Uterus (tissue), 3 donors: ENCODE measurements at regions not wholly inside any gene's neighbourhood (a gene's known extent, or its start where the extent isn't known, plus 50 kb on each side); places are given as distances from the start of the nearest gene placed in this dataset.

ENCODE experiments used
- DNase-seq, 2 donors: peaks; one replicate each; pipeline ENCODE4 v3.0.0-alpha.2; 2019 to 2020
- H3K27ac ChIP-seq, 2 donors: fragments of 200-600 bp; sonication (generic); 1 replicate in 1 of 2; 2 replicates in 1 of 2; pipeline ENCODE4 v1.5.1; 2016 to 2018
- H3K27me3 ChIP-seq, 2 donors: fragments of 200-600 bp; sonication (generic); one replicate each; pipeline ENCODE4 v1.5.1; 2018 to 2019; ENCODE audit warnings: control low read depth in 1 of 2
- H3K36me3 ChIP-seq, 2 donors: fragments of 200-600 bp; sonication (generic); one replicate each; pipeline ENCODE4 v1.5.1; 2019; ENCODE audit warnings: control low read depth in 1 of 2
- H3K4me1 ChIP-seq, 2 donors: fragments of 200-600 bp; sonication (generic); one replicate each; pipeline ENCODE4 v1.5.1; 2018 to 2019; ENCODE audit warnings: control low read depth in 1 of 2
- H3K4me3 ChIP-seq, 2 donors: fragments of 200-600 bp; sonication (generic); 1 replicate in 1 of 2; 2 replicates in 1 of 2; pipeline ENCODE4 v1.5.1; 2018 to 2019; ENCODE audit warnings: mild to moderate bottlenecking in 1 of 2
- H3K9me3 ChIP-seq, 2 donors: fragments of 200-600 bp; sonication (generic); one replicate each; pipeline ENCODE4 v1.5.1; 2019; ENCODE audit warnings: control low read depth in 1 of 2
- POLR2A ChIP-seq, 2 donors: fragments of 450-650 bp; IDR thresholded peaks; one replicate each; pipeline ENCODE4 v1.6.1; 2016; ENCODE audit warnings: antibody characterized with exemption in 2 of 2, mild to moderate bottlenecking in 1 of 2, moderate library complexity in 1 of 2
- intact Hi-C: fragments of 100-400 bp; cut with DNase I; formaldehyde crosslinking; loops from one replicate; pipeline ENCODE4 v1.15.1; 2023; ENCODE audit warnings: low total_unique reads
- TF ChIP-seq, protein P1 (sequence below), 4 experiments: fragments of 200-600 bp in 2 of 4; fragments of 450-650 bp in 2 of 4; sonication (generic) in 2 of 4; IDR thresholded peaks; one replicate each; pipeline ENCODE4 v1.5.1; 2016 to 2019; ENCODE audit warnings: antibody characterized with exemption in 4 of 4, mild to moderate bottlenecking in 2 of 4, moderate library complexity in 1 of 4
- donor health status: DM: yes; HTN: yes; CAD: no.

DNA sequence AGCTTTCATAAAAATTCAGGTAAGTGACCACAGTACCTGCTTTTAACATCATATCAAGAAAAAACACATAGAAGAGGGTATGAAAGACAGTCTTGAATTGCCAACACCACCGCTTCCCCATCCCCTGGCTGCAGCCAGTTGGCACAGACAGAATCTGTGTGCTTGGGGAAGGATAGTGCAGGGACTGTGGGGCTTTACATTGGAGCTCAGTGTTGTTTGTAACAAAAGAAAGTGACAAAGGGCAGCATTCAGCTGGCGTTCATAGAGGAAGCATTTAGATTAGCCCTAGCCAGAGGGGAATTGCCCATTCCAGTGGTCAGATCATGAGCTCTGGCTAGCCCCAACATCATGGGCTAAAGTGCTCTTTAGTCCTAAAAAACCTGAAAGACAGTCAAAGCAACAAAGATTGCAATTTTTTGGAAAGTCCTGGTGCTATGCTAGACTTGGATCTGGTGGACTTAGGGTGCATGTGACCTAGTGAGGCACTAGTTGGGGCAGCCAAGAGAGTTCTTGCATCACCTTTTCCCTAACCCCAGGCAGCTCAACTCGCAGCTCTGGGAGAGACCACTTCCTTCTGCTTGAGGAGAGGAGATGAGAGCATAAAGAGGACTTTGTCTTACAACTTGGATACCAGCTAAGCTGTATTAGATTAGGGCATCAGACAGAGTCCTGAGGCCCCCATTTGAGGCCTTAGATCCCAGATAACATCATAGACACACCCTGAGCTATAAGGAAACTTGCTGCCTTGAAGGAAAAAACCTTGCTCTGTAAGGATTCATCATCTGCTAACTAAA is 1602.4 kb upstream of the ADGRL3 start:
- Histone ChIP-seq H3K36me3 (no peaks in the 10 kb centered on the region), H3K27ac (no peak overlapping the region), H3K4me1 (no peaks in the 10 kb centered on the region), H3K27me3 (no peaks in the 10 kb centered on the region), H3K9me3 (no peaks in the 10 kb centered on the region), H3K4me3 (no peak overlapping the region)
- TF ChIP-seq, protein P1, sequence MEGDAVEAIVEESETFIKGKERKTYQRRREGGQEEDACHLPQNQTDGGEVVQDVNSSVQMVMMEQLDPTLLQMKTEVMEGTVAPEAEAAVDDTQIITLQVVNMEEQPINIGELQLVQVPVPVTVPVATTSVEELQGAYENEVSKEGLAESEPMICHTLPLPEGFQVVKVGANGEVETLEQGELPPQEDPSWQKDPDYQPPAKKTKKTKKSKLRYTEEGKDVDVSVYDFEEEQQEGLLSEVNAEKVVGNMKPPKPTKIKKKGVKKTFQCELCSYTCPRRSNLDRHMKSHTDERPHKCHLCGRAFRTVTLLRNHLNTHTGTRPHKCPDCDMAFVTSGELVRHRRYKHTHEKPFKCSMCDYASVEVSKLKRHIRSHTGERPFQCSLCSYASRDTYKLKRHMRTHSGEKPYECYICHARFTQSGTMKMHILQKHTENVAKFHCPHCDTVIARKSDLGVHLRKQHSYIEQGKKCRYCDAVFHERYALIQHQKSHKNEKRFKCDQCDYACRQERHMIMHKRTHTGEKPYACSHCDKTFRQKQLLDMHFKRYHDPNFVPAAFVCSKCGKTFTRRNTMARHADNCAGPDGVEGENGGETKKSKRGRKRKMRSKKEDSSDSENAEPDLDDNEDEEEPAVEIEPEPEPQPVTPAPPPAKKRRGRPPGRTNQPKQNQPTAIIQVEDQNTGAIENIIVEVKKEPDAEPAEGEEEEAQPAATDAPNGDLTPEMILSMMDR (IDR thresholded peaks at IDR 0.05): no peak
- TF ChIP-seq POLR2A (IDR thresholded peaks at IDR 0.05): no peak
- intact Hi-C loops: no loop called here
- no peak for DNase-seq

DNA sequence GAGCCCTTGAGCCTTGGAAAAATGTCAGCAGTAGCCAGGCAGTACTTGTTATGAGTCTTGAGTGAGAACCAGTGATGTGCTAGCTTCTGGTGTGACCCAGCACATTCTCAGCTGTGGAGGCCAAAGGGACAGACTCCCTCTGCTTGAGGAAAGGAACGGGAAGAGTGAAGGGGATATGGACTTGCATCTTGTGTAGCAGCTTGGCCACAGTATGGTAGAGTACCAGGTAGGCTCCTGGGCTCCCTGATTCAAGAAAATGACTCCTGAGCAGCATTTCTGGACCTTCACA is 1601.9 kb upstream of the ADGRL3 start:
- TF ChIP-seq, protein P1 (IDR thresholded peaks at IDR 0.05): no peak
- Histone ChIP-seq H3K27ac (no peak overlapping the region), H3K9me3 (no peaks in the 10 kb centered on the region), H3K4me1 (no peaks in the 10 kb centered on the region), H3K27me3 (no peaks in the 10 kb centered on the region), H3K4me3 (no peak overlapping the region), H3K36me3 (no peaks in the 10 kb centered on the region)
- intact Hi-C loops: no loop called here
- DNase-seq: no peak

DNA sequence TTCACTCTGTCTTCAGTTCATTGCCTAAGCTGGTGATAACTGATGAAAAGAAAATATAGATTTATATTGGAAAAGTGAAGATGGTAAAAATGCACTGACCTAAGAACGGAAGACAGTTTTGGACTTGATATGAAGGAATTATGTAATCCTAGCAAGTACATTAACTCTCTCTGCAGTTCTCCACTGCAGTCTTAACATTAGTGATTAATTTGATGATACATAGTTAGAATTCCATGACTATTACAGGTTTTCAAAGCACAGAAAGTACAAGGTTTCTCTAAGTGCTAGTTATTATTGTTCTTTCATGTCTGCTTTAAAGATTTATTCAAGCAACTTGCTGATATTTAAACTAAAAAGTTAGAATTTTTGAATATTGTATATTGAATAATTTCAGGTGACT is 1591.7 kb upstream of the ADGRL3 start:
- intact Hi-C loops: no loop called here
- no peaks in the 10 kb centered on the region for H3K36me3 ChIP-seq
- H3K27me3 ChIP-seq: no peaks in the 10 kb centered on the region
- DNase-seq: no peak
- no peak for TF ChIP-seq POLR2A (IDR thresholded peaks at IDR 0.05)
- TF ChIP-seq, protein P1 (IDR thresholded peaks at IDR 0.05): no peak
- no peaks in the 10 kb centered on the region for H3K4me1 ChIP-seq
- no peaks in the 10 kb centered on the region for H3K9me3 ChIP-seq
- H3K27ac ChIP-seq: no peak overlapping the region
- H3K4me3 ChIP-seq: no peak overlapping the region

DNA sequence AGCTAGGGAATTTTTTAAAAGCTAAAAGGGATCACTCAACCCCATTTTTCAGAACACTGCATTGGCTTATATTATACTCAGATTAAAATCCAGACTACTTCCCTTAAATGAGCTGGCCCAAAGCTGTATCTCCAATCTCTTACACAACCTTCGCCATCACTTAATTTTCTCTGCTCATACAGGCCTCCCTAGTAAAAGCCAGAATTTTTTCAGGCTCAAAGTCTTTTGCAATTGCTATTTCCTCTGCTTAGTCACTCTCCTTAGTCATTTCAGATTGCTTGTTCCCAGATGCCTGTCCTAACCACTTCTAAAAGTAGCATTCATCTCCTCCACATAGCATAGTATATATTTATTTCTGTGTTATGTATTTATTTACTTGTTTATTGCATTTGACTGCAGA is 1587.9 kb upstream of the ADGRL3 start:
- H3K9me3 ChIP-seq: no peaks in the 10 kb centered on the region
- no peaks in the 10 kb centered on the region for H3K27me3 ChIP-seq
- intact Hi-C loops: no loop called here
- no peak for TF ChIP-seq POLR2A (IDR thresholded peaks at IDR 0.05)
- TF ChIP-seq, protein P1 (IDR thresholded peaks at IDR 0.05): no peak
- H3K4me1 ChIP-seq: no peaks in the 10 kb centered on the region
- H3K4me3 ChIP-seq: no peak overlapping the region
- no peaks in the 10 kb centered on the region for H3K36me3 ChIP-seq
- no peak for DNase-seq
- H3K27ac ChIP-seq: no peak overlapping the region

DNA sequence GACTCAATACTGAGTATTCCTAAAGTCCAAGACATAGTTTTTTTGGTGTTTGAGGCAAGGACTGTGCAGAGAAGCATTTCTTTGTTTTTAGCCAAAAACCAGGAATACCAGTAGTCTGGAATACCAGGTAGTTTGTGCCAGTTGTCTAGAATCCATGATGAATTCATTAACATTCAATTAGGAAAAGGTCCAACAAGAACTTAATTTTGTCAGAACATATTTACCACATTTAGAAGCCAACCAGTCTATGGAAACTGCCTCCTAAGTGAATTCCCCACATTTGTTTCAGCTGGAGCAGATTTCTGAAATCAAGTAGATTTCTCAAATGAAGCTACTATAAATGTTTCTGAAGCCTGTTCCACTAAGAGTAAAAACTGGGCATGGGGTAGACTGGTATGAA is 1584.8 kb upstream of the ADGRL3 start:
- H3K27me3 ChIP-seq: no peaks in the 10 kb centered on the region
- no peaks in the 10 kb centered on the region for H3K4me1 ChIP-seq
- H3K36me3 ChIP-seq: no peaks in the 10 kb centered on the region
- no peak overlapping the region for H3K4me3 ChIP-seq
- no peaks in the 10 kb centered on the region for H3K9me3 ChIP-seq
- intact Hi-C loops: no loop called here
- H3K27ac ChIP-seq: no peak overlapping the region
- no peak for TF ChIP-seq POLR2A (IDR thresholded peaks at IDR 0.05)
- TF ChIP-seq, protein P1 (IDR thresholded peaks at IDR 0.05): no peak
- no peak for DNase-seq
